B cell (primary cell): ENCODE measurements at regions not wholly inside any gene's neighbourhood (a gene's known extent, or its start where the extent isn't known, plus 50 kb on each side); places are given as distances from the start of the nearest gene placed in this dataset.

ENCODE experiments used
- EZH2 ChIP-seq: IDR thresholded peaks from 2 replicates; pipeline ENCODE4 v1.6.1; 2012; ENCODE audit warnings: borderline replicate concordance, low read depth, mild to moderate bottlenecking, moderate library complexity, low read length; ENCODE audit not compliant: insufficient read depth, poor library complexity, severe bottlenecking
- TF ChIP-seq, protein P1 (sequence below): fragments of 200-600 bp; IDR thresholded peaks from one replicate; pipeline ENCODE4 v1.8.0; 2022; ENCODE audit warnings: antibody characterized with exemption, mild to moderate bottlenecking

DNA sequence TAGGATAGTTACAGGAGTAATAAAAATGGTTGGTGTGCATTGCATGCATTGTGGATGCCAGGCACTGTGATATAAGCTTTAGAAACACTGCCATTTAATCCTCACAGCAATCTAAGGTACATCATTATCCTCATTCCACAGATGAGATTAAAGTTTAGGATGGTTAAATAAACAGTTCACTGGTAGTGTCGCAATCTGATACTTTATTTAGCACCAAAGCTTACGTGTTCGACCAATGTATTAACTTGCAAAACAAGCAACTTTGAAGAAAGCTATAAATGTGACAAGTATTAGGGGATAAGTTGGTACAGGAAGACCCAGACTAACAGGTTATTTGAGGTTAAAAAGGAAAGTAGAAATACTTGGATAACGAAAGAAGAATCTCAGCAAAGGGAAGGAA, 150.5 kb upstream of the ZNF385D start:
- TF ChIP-seq, protein P1, sequence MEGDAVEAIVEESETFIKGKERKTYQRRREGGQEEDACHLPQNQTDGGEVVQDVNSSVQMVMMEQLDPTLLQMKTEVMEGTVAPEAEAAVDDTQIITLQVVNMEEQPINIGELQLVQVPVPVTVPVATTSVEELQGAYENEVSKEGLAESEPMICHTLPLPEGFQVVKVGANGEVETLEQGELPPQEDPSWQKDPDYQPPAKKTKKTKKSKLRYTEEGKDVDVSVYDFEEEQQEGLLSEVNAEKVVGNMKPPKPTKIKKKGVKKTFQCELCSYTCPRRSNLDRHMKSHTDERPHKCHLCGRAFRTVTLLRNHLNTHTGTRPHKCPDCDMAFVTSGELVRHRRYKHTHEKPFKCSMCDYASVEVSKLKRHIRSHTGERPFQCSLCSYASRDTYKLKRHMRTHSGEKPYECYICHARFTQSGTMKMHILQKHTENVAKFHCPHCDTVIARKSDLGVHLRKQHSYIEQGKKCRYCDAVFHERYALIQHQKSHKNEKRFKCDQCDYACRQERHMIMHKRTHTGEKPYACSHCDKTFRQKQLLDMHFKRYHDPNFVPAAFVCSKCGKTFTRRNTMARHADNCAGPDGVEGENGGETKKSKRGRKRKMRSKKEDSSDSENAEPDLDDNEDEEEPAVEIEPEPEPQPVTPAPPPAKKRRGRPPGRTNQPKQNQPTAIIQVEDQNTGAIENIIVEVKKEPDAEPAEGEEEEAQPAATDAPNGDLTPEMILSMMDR, result no peak
- no peak for TF ChIP-seq EZH2
